ENCODE measurements at regions not wholly inside any gene's neighbourhood (a gene's known extent, or its start where the extent isn't known, plus 50 kb on each side); places are given as distances from the start of the nearest gene placed in this dataset.

GRCh38 chr13:88097541-88097940 is 426.4 kb downstream of the SLITRK5 start:
- H3K9me3 ChIP-seq (ENCODE audit: control insufficient read depth, insufficient read depth, low read length), result no peaks in the 10 kb centered on the region
- no peak overlapping the region for H3K27ac ChIP-seq (ENCODE audit: low read depth, low read length)
- CTCF ChIA-PET, result no interaction called here
- TF ChIP-seq CTCF (IDR thresholded peaks at IDR 0.05; ENCODE audit: low read depth, low read length), result no peak
- H3K27me3 ChIP-seq (ENCODE audit: control insufficient read depth, insufficient read depth, low read length), result no peaks in the 10 kb centered on the region
- POLR2A ChIA-PET, result no interaction called here
- no peak overlapping the region for H3K4me3 ChIP-seq (ENCODE audit: low read depth, low read length)
- no peak for DNase-seq (ENCODE audit: low read depth, low spot score)

GRCh38 chr13:88103824-88104223 is 432.7 kb downstream of the SLITRK5 start:
- Histone ChIP-seq H3K9me3 (ENCODE audit: control insufficient read depth, insufficient read depth, low read length) (no peaks in the 10 kb centered on the region), H3K27ac (ENCODE audit: low read depth, low read length) (no peak overlapping the region), H3K4me3 (ENCODE audit: low read depth, low read length) (no peak overlapping the region), H3K27me3 (ENCODE audit: control insufficient read depth, insufficient read depth, low read length) (no peaks in the 10 kb centered on the region)
- no peak for TF ChIP-seq CTCF (IDR thresholded peaks at IDR 0.05; ENCODE audit: low read depth, low read length)
- CTCF ChIA-PET, result no interaction called here
- POLR2A ChIA-PET, result no interaction called here
- no peak for DNase-seq (ENCODE audit: low read depth, low spot score)

- Histone ChIP-seq H3K27ac (ENCODE audit: low read depth, low read length) (no peak overlapping the region), H3K4me3 (ENCODE audit: low read depth, low read length) (no peak overlapping the region), H3K27me3 (ENCODE audit: control insufficient read depth, insufficient read depth, low read length) (no peaks in the 10 kb centered on the region), H3K9me3 (ENCODE audit: control insufficient read depth, insufficient read depth, low read length) (no peaks in the 10 kb centered on the region)
- no peak for TF ChIP-seq CTCF (IDR thresholded peaks at IDR 0.05; ENCODE audit: low read depth, low read length)
- no peak for DNase-seq (ENCODE audit: low read depth, low spot score)
- CTCF ChIA-PET, result no interaction called here
- POLR2A ChIA-PET, result no interaction called here
Observed at GRCh38 chr13:88104576-88104975, 433.4 kb downstream of the SLITRK5 start.

- no peak for DNase-seq (ENCODE audit: low read depth, low spot score)
Observed at GRCh38 chr13:88107570-88107969, 436.4 kb downstream of the SLITRK5 start.

GRCh38 chr13:88112526-88112925 is 441.4 kb downstream of the SLITRK5 start:
- ChIA-PET CTCF (no interaction called here), POLR2A (no interaction called here)
- no peak overlapping the region for H3K27ac ChIP-seq (ENCODE audit: low read depth, low read length)
- H3K9me3 ChIP-seq (ENCODE audit: control insufficient read depth, insufficient read depth, low read length), result no peaks in the 10 kb centered on the region
- H3K4me3 ChIP-seq (ENCODE audit: low read depth, low read length), result no peak overlapping the region
- no peak for DNase-seq (ENCODE audit: low read depth, low spot score)
- no peak for TF ChIP-seq CTCF (IDR thresholded peaks at IDR 0.05; ENCODE audit: low read depth, low read length)
- no peaks in the 10 kb centered on the region for H3K27me3 ChIP-seq (ENCODE audit: control insufficient read depth, insufficient read depth, low read length)

More at GRCh38 chr13:88107570-88107969, 436.4 kb downstream of the SLITRK5 start:
- no peak overlapping the region for H3K27ac ChIP-seq (ENCODE audit: low read depth, low read length)
- CTCF ChIA-PET, result no interaction called here
- TF ChIP-seq CTCF (IDR thresholded peaks at IDR 0.05; ENCODE audit: low read depth, low read length), result no peak
- H3K4me3 ChIP-seq (ENCODE audit: low read depth, low read length), result no peak overlapping the region
- POLR2A ChIA-PET, result no interaction called here
- no peaks in the 10 kb centered on the region for H3K9me3 ChIP-seq (ENCODE audit: control insufficient read depth, insufficient read depth, low read length)
- H3K27me3 ChIP-seq (ENCODE audit: control insufficient read depth, insufficient read depth, low read length), result no peaks in the 10 kb centered on the region

Measured in AG04450 (cell line).